Epithelial cell of proximal tubule (primary cell): ENCODE measurements at regions not wholly inside any gene's neighbourhood (a gene's known extent, or its start where the extent isn't known, plus 50 kb on each side); places are given as distances from the start of the nearest gene placed in this dataset.
A peak's percentile ranks its signal among the peaks of the same experiment; 100 is the strongest.

Experiments
- DNase-seq: peaks from one replicate; pipeline ENCODE4 v3.0.0-alpha.2; 2011; ENCODE audit warnings: low read depth
- H3K4me3 ChIP-seq: 2 replicates; pipeline ENCODE4 v1.5.1; 2011; ENCODE audit warnings: low read depth, mild to moderate bottlenecking, low read length
- TF ChIP-seq, protein P1 (sequence below): conservative IDR thresholded peaks from 2 replicates; pipeline ENCODE4 v1.5.1; 2012; ENCODE audit warnings: low read depth, mild to moderate bottlenecking, low read length

DNA sequence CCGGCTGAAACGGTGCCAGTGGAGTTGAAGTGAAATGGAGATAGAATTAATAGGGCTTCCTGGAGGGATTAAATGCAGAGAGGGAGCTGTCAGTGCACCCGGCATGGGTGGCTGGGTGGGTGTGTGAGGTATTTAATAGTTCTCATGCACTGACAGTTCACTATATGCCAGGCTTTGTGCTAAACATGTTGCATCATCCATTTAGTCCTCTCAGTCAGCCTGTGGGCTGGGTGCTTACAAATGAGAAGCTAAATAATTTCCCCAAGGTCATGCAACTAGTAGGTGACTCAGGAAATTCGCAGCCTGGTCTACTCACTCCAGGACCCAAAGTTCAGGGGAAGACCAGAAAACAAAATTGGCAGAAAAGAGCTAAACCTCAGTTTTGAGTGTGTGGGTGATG lies 63.5 kb upstream of the SPATA13 start:
- H3K4me3 ChIP-seq: no peak overlapping the region
- DNase-seq: peak; percentile 55
- TF ChIP-seq, protein P1, sequence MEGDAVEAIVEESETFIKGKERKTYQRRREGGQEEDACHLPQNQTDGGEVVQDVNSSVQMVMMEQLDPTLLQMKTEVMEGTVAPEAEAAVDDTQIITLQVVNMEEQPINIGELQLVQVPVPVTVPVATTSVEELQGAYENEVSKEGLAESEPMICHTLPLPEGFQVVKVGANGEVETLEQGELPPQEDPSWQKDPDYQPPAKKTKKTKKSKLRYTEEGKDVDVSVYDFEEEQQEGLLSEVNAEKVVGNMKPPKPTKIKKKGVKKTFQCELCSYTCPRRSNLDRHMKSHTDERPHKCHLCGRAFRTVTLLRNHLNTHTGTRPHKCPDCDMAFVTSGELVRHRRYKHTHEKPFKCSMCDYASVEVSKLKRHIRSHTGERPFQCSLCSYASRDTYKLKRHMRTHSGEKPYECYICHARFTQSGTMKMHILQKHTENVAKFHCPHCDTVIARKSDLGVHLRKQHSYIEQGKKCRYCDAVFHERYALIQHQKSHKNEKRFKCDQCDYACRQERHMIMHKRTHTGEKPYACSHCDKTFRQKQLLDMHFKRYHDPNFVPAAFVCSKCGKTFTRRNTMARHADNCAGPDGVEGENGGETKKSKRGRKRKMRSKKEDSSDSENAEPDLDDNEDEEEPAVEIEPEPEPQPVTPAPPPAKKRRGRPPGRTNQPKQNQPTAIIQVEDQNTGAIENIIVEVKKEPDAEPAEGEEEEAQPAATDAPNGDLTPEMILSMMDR: no peak

DNA sequence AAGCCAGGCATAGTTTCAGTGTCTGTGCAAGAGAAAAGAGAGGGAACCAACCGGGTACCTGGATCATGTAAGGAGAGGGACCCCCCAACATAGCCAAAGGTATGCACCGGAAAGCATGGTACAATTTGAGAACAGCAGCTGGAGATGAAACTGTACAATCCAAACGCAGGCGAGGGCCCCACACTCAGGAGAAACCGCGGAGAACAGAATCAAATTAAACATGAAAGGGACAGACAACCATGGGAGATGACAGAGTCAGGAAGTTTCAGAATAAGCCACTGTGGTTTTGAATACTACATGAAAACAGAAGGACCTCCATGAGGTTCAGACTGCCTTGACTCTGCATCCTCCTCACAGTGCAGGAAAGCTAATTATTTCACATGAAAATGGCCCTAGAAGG lies 62.9 kb upstream of the SPATA13 start:
- no peak overlapping the region for H3K4me3 ChIP-seq
- DNase-seq: no peak
- TF ChIP-seq, protein P1: no peak

DNA sequence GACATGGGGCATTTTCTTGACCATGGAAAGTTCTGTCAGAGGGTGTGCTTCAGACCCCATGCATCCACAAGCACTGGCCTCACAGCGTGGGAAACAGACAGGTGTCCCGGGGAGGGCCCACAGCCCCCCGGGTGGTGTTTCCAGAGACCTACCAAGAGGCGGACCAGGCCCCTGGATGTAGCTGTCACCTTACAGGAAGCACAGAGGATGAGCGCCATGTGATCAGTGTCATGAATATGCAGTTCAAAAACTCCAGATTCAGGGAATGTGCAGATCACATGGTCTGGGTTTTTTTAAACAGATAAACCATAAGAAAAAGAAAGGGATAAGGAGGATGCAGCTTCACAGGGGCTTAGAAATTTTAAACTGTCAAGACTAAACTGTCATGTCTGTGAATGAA lies 61.0 kb upstream of the SPATA13 start:
- DNase-seq: no peak
- TF ChIP-seq, protein P1: no peak
- H3K4me3 ChIP-seq: no peak overlapping the region

DNA sequence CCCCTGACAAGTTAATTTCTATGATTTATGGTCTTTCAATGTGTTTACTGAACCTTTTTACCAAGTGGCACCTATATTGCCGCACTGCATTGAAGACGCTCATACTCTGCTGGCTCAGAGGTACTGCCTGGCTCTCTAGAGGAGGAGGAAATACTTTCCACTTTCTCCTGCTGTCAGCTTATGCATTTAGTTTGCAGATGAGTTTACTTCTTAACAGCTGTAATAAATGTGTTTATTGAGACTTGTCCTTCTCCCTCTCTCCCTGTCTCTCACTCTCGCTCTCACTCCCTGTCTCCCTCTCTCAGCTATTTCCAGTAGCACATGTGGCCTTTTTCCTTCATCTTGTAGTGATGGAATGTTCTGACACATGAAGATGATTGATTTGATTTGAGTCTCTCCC lies 60.3 kb upstream of the SPATA13 start:
- no peak for DNase-seq
- no peak overlapping the region for H3K4me3 ChIP-seq
- TF ChIP-seq, protein P1: no peak

DNA sequence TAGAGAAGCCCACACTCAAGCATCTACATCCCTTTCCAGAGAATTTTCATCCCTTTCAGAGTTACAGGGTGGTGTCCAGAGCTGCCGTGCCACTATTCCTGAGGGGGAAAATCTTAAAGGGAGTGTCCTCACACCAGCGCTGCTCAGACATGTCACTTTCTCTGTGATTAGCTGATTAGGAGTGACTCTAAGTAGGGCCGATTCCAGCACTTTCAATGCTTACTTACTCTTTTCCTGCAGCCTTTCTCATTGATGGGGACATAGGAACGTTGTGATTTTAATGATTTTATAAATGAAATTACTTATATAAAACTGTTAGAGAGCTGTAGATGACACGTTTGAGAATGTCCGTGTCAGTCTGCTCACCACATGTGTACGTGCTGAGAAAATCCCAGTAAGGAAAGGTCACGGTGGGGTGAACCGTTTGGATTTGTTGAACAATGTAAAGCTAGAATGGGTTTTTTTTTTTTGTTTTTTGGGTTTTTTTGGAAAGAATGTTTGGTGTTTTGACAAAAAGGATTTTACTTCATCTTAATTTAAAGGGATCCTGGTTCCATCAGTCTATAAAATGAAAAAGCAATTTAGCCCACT lies 56.6 kb upstream of the SPATA13 start:
- DNase-seq: no peak
- TF ChIP-seq, protein P1: no peak
- no peak overlapping the region for H3K4me3 ChIP-seq

DNA sequence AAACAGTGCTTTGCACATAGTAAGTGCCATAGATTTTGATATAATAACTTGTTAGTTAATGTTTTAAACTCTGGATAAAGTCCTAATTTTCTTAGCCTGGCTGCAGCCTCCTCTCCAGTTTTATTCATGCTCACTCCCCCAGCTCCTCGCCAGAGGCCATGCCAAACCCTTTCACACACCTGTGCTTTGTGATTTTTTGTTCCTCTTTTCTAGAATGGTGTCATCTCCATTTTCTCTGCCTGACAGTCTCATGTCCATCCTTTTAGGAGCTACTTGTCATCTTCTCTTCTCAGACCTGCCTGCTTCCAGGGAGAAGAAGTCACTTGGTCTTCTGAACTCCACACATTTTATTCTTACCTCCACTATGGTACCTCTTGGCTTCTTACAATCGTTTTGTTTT lies 55.8 kb upstream of the SPATA13 start:
- no peak for DNase-seq
- H3K4me3 ChIP-seq: no peak overlapping the region
- TF ChIP-seq, protein P1: no peak

DNA sequence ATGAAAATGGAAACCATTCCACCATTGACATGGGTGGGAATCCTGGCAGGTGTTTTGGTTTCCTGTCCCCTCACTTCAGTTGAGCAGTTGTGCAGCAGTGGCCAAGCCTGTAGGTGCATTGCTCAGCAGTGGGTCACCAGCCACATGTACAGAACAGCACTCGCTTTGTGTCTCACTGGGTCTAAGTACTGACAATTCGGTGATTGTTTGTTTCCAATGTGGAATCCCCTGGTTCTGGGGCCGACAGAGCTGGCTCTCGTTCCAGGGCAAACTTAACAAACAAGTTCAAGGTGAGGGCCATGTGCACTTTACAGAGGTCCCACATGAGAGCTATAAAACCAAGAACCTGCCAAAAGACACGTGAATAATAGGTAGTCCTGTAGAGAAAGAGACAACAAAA lies 54.1 kb upstream of the SPATA13 start:
- no peak overlapping the region for H3K4me3 ChIP-seq
- TF ChIP-seq, protein P1: no peak
- no peak for DNase-seq
